BE2C (cell line): ENCODE measurements at regions not wholly inside any gene's neighbourhood (a gene's known extent, or its start where the extent isn't known, plus 50 kb on each side); places are given as distances from the start of the nearest gene placed in this dataset.

Experiments
- DNase-seq: peaks from one replicate; pipeline ENCODE4 v3.0.0-alpha.2; 2020
- H3K27me3 ChIP-seq: fragments of 250-450 bp; sonication (Bioruptor Pico); 2 replicates; pipeline ENCODE4 v1.5.1; 2020; ENCODE audit warnings: mild to moderate bottlenecking
- H3K36me3 ChIP-seq: fragments of 250-450 bp; sonication (Bioruptor Pico); 2 replicates; pipeline ENCODE4 v1.5.1; 2020; ENCODE audit warnings: mild to moderate bottlenecking
- H3K4me1 ChIP-seq: fragments of 250-450 bp; sonication (Bioruptor Pico); 2 replicates; pipeline ENCODE4 v1.5.1; 2020
- H3K4me3 ChIP-seq: 2 replicates; pipeline ENCODE4 v1.5.1; 2011; ENCODE audit warnings: low read depth, low read length
- H3K9me3 ChIP-seq: fragments of 250-450 bp; sonication (Bioruptor Pico); 2 replicates; pipeline ENCODE4 v1.5.1; 2020
- TF ChIP-seq, protein P1 (sequence below): IDR thresholded peaks from 2 replicates; pipeline ENCODE4 v1.5.1; 2012; ENCODE audit warnings: mild to moderate bottlenecking, low read depth, low read length

- Histone ChIP-seq H3K9me3 (no peaks in the 10 kb centered on the region), H3K4me3 (no peak overlapping the region), H3K4me1 (no peaks in the 10 kb centered on the region), H3K27me3 (no peaks in the 10 kb centered on the region), H3K36me3 (no peaks in the 10 kb centered on the region)
- TF ChIP-seq, protein P1, sequence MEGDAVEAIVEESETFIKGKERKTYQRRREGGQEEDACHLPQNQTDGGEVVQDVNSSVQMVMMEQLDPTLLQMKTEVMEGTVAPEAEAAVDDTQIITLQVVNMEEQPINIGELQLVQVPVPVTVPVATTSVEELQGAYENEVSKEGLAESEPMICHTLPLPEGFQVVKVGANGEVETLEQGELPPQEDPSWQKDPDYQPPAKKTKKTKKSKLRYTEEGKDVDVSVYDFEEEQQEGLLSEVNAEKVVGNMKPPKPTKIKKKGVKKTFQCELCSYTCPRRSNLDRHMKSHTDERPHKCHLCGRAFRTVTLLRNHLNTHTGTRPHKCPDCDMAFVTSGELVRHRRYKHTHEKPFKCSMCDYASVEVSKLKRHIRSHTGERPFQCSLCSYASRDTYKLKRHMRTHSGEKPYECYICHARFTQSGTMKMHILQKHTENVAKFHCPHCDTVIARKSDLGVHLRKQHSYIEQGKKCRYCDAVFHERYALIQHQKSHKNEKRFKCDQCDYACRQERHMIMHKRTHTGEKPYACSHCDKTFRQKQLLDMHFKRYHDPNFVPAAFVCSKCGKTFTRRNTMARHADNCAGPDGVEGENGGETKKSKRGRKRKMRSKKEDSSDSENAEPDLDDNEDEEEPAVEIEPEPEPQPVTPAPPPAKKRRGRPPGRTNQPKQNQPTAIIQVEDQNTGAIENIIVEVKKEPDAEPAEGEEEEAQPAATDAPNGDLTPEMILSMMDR = no peak
- DNase-seq = no peak
Measured at GRCh38 chr2:216808805-216809425, 50.9 kb downstream of the TNP1 start.

GRCh38 chr2:216807857-216808272 lies 52.0 kb downstream of the TNP1 start:
- no peak overlapping the region for H3K4me3 ChIP-seq
- H3K27me3 ChIP-seq = no peaks in the 10 kb centered on the region
- TF ChIP-seq, protein P1 = no peak
- no peaks in the 10 kb centered on the region for H3K4me1 ChIP-seq
- H3K36me3 ChIP-seq = no peaks in the 10 kb centered on the region
- DNase-seq = no peak
- H3K9me3 ChIP-seq = no peaks in the 10 kb centered on the region

- no peaks in the 10 kb centered on the region for H3K4me1 ChIP-seq
- no peaks in the 10 kb centered on the region for H3K9me3 ChIP-seq
- H3K36me3 ChIP-seq = no peaks in the 10 kb centered on the region
- H3K4me3 ChIP-seq = no peak overlapping the region
- H3K27me3 ChIP-seq = no peaks in the 10 kb centered on the region
- TF ChIP-seq, protein P1 = no peak
- DNase-seq = no peak
Measured at GRCh38 chr2:216804357-216805350, 55.2 kb downstream of the TNP1 start.

DNA sequence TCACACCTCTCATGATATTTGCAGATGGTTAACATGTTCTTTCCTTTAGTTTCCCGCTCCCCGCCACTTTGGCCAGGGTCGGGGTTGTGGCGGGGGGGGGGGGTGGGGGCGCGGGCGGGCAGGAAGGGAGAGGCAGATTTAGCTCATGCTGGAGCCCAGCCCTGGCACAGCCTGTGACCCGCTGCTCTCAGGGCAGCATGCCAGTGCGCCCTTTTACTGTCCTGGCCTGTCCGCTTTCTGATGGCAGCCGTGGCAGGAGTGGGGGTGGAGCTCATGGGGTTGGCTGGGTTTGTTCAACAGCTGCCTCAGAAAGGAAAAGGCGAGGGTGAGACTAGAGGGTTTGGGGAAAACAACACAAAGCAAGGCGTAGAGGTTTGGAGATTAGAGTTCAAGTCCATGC lies 56.1 kb downstream of the TNP1 start:
- TF ChIP-seq, protein P1 = no peak
- Histone ChIP-seq H3K36me3 (no peaks in the 10 kb centered on the region), H3K9me3 (no peaks in the 10 kb centered on the region), H3K4me1 (peaks cover 6% of the 10 kb centered on the region; the same call in 1 of the 2 replicates), H3K27me3 (no peaks in the 10 kb centered on the region), H3K4me3 (no peak overlapping the region)
- DNase-seq = no peak

- Histone ChIP-seq H3K4me3 (no peak overlapping the region), H3K36me3 (no peaks in the 10 kb centered on the region), H3K27me3 (no peaks in the 10 kb centered on the region), H3K4me1 (peaks cover 6% of the 10 kb centered on the region; the same call in 1 of the 2 replicates), H3K9me3 (no peaks in the 10 kb centered on the region)
- TF ChIP-seq, protein P1 = no peak
- no peak for DNase-seq
Measured at GRCh38 chr2:216802516-216803215, 57.2 kb downstream of the TNP1 start.
